KBM-7 (cell line): ENCODE measurements at regions not wholly inside any gene's neighbourhood (a gene's known extent, or its start where the extent isn't known, plus 50 kb on each side); places are given as distances from the start of the nearest gene placed in this dataset.

Experiments
- DNase-seq: peaks from one replicate; pipeline ENCODE4 v3.0.0-alpha.2; 2015
- in situ Hi-C: fragments of 300-500 bp; cut with MboI; formaldehyde crosslinking; loops from 2 replicates; pipeline ENCODE4 v1.14.3; 2020; ENCODE audit warnings: low sequenced_read_pairs, low pct_unique_long_range_greater_than_20kb, mixed read lengths

GRCh38 chr11:134486704-134487103, 74.7 kb upstream of the B3GAT1 start:
- no peak for DNase-seq
- in situ Hi-C loops, result no loop called here

DNA sequence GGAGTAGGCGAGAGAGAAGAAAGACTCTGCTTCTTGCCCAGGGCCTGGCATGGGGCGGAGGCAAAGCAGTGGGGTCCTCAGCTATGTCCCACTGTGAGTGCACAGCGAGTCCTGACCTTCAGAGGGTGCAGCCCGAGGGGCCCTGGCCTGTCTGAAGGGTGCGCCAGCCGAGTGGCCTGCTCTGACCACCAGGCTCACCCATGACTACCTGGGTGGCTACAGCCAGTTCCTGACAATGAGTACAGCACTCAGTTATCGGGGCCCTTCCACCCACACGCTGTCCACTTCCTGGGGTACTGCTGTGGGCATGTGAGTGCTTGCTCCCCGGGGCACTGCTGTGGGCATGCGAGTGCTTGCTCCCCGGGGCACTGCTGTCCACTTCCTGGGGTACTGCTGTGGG, 74.1 kb upstream of the B3GAT1 start:
- no peak for DNase-seq
- in situ Hi-C loops, result no loop called here

GRCh38 chr11:134485316-134485715, 73.3 kb upstream of the B3GAT1 start:
- DNase-seq, result no peak
- in situ Hi-C loops, result no loop called here

- in situ Hi-C loops, result no loop called here
- DNase-seq, result no peak
These were observed 71.8 kb upstream of the B3GAT1 start for GRCh38 chr11:134483857-134484256.

DNA sequence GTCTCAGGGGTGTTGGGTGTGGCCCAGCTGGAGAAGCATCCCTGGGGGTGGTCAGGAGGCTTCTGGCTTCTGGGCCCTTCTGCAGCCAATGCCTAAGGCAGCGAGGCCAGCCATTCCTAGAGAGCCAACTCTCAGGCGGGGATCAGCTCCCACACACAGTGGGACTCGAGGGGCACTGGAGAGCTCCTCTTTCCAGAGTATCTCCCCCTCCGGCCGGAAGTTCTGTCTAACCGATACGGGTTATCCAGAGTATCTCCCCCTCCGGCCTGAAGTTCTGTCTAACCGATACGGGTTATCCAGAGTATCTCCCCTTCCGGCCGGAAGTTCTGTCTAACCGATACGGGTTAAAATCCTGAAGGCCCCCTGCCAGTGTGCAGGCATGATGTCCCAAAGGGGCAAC, 71.2 kb upstream of the B3GAT1 start:
- in situ Hi-C loops, result no loop called here
- no peak for DNase-seq

DNA sequence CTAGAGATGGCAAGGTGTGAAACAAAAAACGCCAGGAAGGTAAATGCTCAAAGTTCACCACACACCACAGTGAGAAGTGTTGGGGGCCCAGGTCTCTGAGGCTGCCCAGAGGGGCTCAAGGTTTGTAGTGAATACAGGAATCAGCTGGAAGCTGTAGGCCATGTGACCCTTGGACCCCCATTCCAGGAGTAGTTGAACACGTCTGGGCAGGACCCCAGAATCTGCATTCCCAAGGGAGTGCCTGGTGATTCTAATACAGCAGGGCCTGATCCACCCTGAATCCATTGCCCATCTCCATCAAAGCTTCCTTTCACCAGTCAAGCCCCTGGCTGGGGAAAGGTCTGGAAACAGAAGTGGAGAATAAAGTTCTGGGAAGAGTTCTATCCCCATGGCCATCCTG, 70.8 kb upstream of the B3GAT1 start:
- no peak for DNase-seq
- in situ Hi-C loops, result no loop called here

- in situ Hi-C loops, result no loop called here
- no peak for DNase-seq
These were observed 70.0 kb upstream of the B3GAT1 start for GRCh38 chr11:134481933-134482527.

- in situ Hi-C loops, result no loop called here
- DNase-seq, result no peak
These were observed 69.1 kb upstream of the B3GAT1 start for GRCh38 chr11:134481135-134481534.

DNA sequence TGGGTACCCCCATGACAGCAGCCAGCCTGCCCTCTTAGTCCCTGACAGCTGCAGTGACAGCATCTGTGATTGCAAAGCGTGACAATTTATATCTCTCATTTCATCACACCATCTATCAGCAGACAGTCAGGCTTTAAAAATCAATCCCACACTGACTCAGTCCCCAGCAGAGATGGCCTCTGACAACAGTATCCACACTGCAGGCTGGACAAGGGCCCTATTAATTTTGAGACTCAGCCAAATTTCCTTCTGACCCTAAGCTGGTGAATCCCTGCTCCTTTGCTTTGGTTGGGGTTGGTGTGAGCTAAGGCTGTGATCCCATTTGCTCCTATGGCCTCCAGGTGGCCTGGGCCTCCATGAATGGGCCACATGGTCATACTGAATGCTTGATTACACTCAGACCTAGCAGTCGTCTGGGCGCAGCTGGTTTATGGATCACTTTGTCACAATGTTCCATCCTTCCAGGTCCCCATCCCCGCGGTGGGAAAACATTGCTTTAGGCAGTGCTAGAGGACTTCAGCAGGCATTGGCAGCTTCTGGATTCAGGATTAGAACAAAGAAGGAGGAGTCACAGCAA, 68.2 kb upstream of the B3GAT1 start:
- in situ Hi-C loops, result no loop called here

DNA sequence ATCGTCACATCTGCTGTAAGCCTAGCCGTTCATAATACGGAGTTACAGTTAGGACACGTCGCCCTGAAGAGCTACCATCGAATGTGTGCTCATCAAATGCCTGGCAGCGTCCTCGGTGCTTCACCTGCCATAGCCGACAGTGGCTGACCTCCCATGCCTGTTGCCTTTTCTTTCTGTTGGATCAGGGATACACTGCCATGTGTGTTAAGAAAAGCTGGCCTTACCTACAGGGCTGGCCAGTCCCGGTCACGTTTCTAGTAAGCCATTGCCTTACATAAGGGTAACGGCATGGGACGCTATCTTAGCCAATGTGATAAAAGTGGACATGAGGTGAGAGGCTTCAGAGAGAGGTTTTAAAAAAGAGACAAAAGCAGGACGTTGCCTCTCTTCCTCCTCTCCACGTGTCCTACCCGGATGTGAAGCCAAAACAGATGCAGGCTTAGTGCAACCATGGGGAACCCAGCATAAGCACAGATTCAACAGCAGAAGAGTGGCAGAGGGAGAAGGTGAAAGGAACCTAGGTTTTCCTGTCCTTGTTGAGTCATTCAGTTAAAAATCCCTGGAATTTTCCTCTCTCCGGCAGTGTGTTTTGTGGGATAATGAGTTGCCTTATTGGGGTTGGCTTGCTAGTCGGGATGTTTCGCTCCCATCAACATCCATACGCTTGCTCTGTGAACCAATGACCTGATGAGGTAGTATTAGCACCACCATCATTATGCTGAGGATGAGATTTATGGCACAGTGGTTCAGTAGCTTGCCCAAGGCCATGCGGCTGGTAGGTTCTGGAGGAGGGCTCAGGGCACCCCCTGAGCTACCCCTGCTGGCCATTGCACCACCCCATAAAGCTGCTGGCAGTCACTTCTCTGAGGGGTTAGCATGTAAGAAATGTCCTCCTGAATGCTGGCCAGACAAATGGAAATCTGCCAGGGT, 67.4 kb upstream of the B3GAT1 start:
- no peak for DNase-seq
- in situ Hi-C loops, result no loop called here

More for the DNA sequence above, 68.2 kb upstream of the B3GAT1 start:
- DNase-seq, result no peak

GRCh38 chr11:134478611-134479010, 66.6 kb upstream of the B3GAT1 start:
- DNase-seq, result no peak
- in situ Hi-C loops, result no loop called here

DNA sequence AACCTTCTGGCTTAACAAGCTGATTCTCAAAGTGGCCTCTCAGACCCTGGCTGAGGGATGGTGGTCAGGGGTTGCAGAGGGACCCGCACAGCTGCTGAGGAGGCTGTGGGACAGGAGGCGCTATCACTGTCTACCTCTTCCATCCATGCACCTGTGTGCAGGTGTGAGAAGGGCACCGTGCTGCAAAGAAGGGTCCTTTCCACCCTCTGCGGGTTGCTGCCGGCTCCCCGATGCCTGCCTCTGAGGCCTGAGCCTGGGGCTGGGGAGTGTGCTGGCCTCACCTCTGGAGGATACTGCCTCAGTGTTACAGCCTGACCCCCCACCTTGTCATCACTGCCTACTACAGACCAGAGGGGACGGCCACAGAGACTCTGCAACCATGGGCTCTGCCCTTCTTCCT, 66.1 kb upstream of the B3GAT1 start:
- no peak for DNase-seq
- in situ Hi-C loops, result no loop called here

DNA sequence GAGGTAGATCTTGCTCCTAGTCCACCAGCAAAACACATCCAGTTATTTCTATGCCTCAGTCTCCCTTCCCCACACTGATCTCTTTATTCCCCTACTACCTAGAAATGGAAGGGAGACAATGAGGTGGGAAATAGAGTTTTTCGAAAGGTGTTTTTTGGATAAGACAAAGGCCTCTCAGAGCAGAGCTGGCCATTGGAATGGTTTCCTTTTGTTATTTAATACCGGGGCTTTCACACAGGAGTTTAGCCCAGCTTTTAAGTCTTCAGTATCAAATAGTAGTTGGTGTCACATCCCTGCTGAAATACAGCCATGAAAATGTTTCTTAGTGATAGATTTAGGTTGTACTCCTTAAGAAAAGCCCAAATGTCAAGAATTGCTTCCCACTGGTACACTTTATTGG, 65.4 kb upstream of the B3GAT1 start:
- in situ Hi-C loops, result no loop called here
- DNase-seq, result no peak

- in situ Hi-C loops, result no loop called here
- peak; percentile 18 for DNase-seq
These were observed 64.5 kb upstream of the B3GAT1 start for GRCh38 chr11:134476435-134477021.

DNA sequence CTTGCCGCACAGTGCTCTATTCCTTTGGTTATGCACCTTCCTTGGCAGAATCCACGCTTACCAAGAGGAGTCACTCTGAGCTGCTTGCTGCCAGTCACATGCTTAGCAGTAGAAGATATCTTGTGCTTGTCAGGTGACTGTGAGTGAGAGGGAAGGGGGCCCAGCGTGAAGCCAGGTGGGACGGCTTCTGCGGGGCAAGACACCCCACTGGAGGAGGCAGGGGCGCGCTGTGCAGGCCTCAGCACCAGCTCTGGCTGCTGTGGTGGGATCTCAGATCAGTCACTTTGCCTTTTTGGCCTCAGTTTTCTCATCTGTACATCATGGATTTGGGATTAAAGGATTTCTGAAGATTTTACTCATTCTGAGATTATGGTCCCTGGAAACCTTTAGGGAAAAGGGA, 63.9 kb upstream of the B3GAT1 start:
- DNase-seq, result no peak
- in situ Hi-C loops, result no loop called here

GRCh38 chr11:134474942-134475341, 62.9 kb upstream of the B3GAT1 start:
- no peak for DNase-seq
- in situ Hi-C loops, result no loop called here

GRCh38 chr11:134474070-134474860, 62.2 kb upstream of the B3GAT1 start:
- in situ Hi-C loops, result no loop called here
- DNase-seq, result no peak

GRCh38 chr11:134471716-134472455, 59.8 kb upstream of the B3GAT1 start:
- no peak for DNase-seq
- in situ Hi-C loops, result no loop called here
